ENCODE measurements at regions not wholly inside any gene's neighbourhood (a gene's known extent, or its start where the extent isn't known, plus 50 kb on each side); places are given as distances from the start of the nearest gene placed in this dataset.
A peak's percentile ranks its signal among the peaks of the same experiment; 100 is the strongest.
"Not testable (repeated sequence)": the region's sequence is repeated elsewhere in the genome, so short reads cannot be mapped to it uniquely, and the experiment has no call there.

GRCh38 chr1:76687307-76688175 is 179.7 kb upstream of the ST6GALNAC5 start:
- no peak for DNase-seq

GRCh38 chr1:76690766-76691165 is 176.5 kb upstream of the ST6GALNAC5 start:
- DNase-seq = peak; percentile 34

- no peak for DNase-seq
Observed at GRCh38 chr1:76695535-76695934, 171.7 kb upstream of the ST6GALNAC5 start.

GRCh38 chr1:76697361-76697760 is 169.9 kb upstream of the ST6GALNAC5 start:
- DNase-seq = no peak

GRCh38 chr1:76699646-76700045 is 167.6 kb upstream of the ST6GALNAC5 start:
- DNase-seq = not testable (repeated sequence)

- DNase-seq = not testable (repeated sequence)
Observed at GRCh38 chr1:76700200-76700599, 167.1 kb upstream of the ST6GALNAC5 start.

GRCh38 chr1:76705560-76705959 is 161.7 kb upstream of the ST6GALNAC5 start:
- DNase-seq = no peak

- no peak for DNase-seq
Observed at GRCh38 chr1:76713535-76713934, 153.7 kb upstream of the ST6GALNAC5 start.

- DNase-seq = no peak
Observed at GRCh38 chr1:76715474-76715873, 151.8 kb upstream of the ST6GALNAC5 start.

GRCh38 chr1:76723949-76724348 is 143.3 kb upstream of the ST6GALNAC5 start:
- no peak for DNase-seq

- no peak for DNase-seq
Observed at GRCh38 chr1:76724816-76725215, 142.5 kb upstream of the ST6GALNAC5 start.

GRCh38 chr1:76725864-76726619 is 141.2 kb upstream of the ST6GALNAC5 start:
- peak; percentile 0 for DNase-seq

GRCh38 chr1:76727520-76727919 is 139.8 kb upstream of the ST6GALNAC5 start:
- no peak for DNase-seq

GRCh38 chr1:76729142-76729541 is 138.1 kb upstream of the ST6GALNAC5 start:
- DNase-seq = no peak

- DNase-seq = no peak
Observed at GRCh38 chr1:76730027-76730426, 137.3 kb upstream of the ST6GALNAC5 start.

GRCh38 chr1:76738355-76738754 is 128.9 kb upstream of the ST6GALNAC5 start:
- not testable (repeated sequence) for DNase-seq

- DNase-seq = not testable (repeated sequence)
Observed at GRCh38 chr1:76740956-76741355, 126.3 kb upstream of the ST6GALNAC5 start.

- DNase-seq = no peak
Observed at GRCh38 chr1:76744989-76745388, 122.3 kb upstream of the ST6GALNAC5 start.

- DNase-seq = no peak
Observed at GRCh38 chr1:76746206-76746605, 121.1 kb upstream of the ST6GALNAC5 start.

- no peak for DNase-seq
Observed at GRCh38 chr1:76754730-76755129, 112.5 kb upstream of the ST6GALNAC5 start.

- DNase-seq = no peak
Observed at GRCh38 chr1:76759171-76759860, 108.0 kb upstream of the ST6GALNAC5 start.

GRCh38 chr1:76759950-76760349 is 107.3 kb upstream of the ST6GALNAC5 start:
- DNase-seq = peak; percentile 42

GRCh38 chr1:76763738-76764137 is 103.5 kb upstream of the ST6GALNAC5 start:
- DNase-seq = no peak
